ENCODE measurements at regions not wholly inside any gene's neighbourhood (a gene's known extent, or its start where the extent isn't known, plus 50 kb on each side); places are given as distances from the start of the nearest gene placed in this dataset.

- no peak overlapping the region for H3K4me3 ChIP-seq (ENCODE audit: low read depth, low read length)
- DNase-seq (ENCODE audit: low read depth) = no peak
Measured at GRCh38 chr5:135091286-135091685, 57.3 kb upstream of the PITX1 start.

GRCh38 chr5:135089912-135090311 lies 55.9 kb upstream of the PITX1 start:
- DNase-seq (ENCODE audit: low read depth) = no peak
- no peak overlapping the region for H3K4me3 ChIP-seq (ENCODE audit: low read depth, low read length)

- H3K4me3 ChIP-seq (ENCODE audit: low read depth, low read length) = no peak overlapping the region
- no peak for DNase-seq (ENCODE audit: low read depth)
Measured at GRCh38 chr5:135088911-135089310, 54.9 kb upstream of the PITX1 start.

DNA sequence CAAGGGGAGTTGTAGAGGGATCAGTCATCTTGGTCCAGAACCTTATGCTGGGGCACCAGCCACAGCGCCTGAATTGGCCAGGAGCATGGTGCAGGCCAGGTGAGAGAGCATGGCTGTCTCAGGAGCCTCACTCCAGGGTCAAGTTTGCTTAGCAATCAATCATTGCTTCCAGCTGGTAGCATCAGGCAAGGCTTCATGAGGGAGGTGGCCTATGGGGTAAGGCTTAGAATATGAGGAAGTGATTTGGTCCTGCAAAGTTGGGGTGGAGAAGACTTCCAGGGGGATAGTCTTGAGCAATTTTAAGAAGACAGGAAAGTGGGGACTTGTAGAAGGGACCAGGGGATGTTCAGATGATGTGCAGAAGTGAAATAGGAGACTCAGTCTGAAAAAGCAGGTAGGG lies 53.9 kb upstream of the PITX1 start:
- no peak overlapping the region for H3K4me3 ChIP-seq (ENCODE audit: low read depth, low read length)
- no peak for DNase-seq (ENCODE audit: low read depth)

DNA sequence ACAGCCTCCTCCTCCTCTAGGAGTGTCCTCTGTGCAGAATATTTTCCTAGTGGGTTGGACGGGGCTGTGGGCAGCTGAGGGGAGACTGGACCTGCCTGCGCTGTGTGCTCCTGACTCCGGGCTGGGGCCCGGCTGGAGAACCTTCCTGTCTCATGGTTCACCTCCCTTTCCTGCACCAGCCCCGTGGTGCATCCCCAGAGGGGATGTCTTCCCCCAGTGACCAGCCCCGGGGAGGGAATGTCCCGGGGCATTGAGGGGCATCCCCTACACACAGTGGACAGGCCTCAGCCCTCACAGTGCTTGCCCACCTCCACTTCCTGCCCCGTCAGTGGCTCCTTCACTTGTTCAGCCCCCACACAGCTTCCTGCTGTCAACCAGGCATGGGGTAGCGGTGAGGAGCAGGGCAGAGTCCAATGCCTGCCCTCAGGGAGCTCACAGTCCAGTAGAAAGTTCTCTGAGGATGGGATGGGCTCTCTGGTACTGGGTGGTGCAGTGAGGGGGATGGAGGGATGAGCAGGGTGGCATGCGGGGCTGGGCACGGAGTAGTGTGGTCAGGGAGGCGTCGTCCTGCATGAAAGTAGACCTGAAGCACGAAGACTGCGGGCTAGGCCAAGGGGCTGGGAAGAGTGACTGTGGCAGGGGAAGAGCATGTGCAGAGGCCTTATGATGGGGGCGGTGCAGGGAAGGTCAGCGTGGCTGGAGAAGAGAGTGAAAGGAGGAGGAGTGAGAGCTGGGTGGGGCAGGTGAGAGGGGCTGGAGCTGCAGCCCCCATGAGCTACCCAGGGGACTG lies 52.1 kb upstream of the PITX1 start:
- DNase-seq (ENCODE audit: low read depth) = no peak
- H3K4me3 ChIP-seq (ENCODE audit: low read depth, low read length) = no peak overlapping the region

- DNase-seq (ENCODE audit: low read depth) = no peak
- no peak overlapping the region for H3K4me3 ChIP-seq (ENCODE audit: low read depth, low read length)
Measured at GRCh38 chr5:135085133-135085935, 51.3 kb upstream of the PITX1 start.

All from skeletal muscle cell (primary cell).